Common myeloid progenitor, CD34-positive (primary cell): ENCODE measurements at regions not wholly inside any gene's neighbourhood (a gene's known extent, or its start where the extent isn't known, plus 50 kb on each side); places are given as distances from the start of the nearest gene placed in this dataset.

Experiments
- CTCF ChIA-PET: fragments of 350-600 bp; sonication (Branson Sonifier 250); formaldehyde crosslinking; loops from one replicate; lab custom pipeline; 2021; ENCODE audit warnings: antibody characterized with exemption; lab: Charles Lee
- POLR2A ChIA-PET: fragments of 350-600 bp; sonication (Branson Sonifier 250); formaldehyde crosslinking; loops from one replicate; lab custom pipeline; 2021; ENCODE audit warnings: antibody characterized with exemption; lab: Charles Lee
- DNase-seq, 3 donors: peaks; one replicate each; pipeline versions ENCODE4 v3.0.0 to v3.0.0-alpha.2; 2013
- H3K27ac ChIP-seq, 2 experiments: 1 replicate in 1 of 2; 2 replicates in 1 of 2; pipeline ENCODE4 v1.7.0; 2013; ENCODE audit warnings: inconsistent platforms in 2 of 2, low read length in 2 of 2, mild to moderate bottlenecking in 2 of 2, low read depth in 1 of 2, moderate library complexity in 1 of 2; ENCODE audit not compliant: severe bottlenecking in 2 of 2, insufficient read depth in 1 of 2, poor library complexity in 1 of 2
- H3K27me3 ChIP-seq, 5 experiments: replicated peaks in 2 of 5; 1 replicate in 3 of 5; 2 replicates in 2 of 5; pipeline versions ENCODE4 v1.6.1 to v1.7.0; 2013; ENCODE audit warnings: low read length in 4 of 5, mild to moderate bottlenecking in 2 of 5, moderate library complexity in 2 of 5, inconsistent platforms in 1 of 5; ENCODE audit not compliant: insufficient read depth in 5 of 5, control insufficient read depth in 4 of 5
- H3K36me3 ChIP-seq, 4 experiments: 1 replicate in 2 of 4; 2 replicates in 2 of 4; pipeline versions ENCODE4 v1.6.1 to v1.7.0; 2013; ENCODE audit warnings: low read length in 3 of 4, control low read depth in 1 of 4, mild to moderate bottlenecking in 1 of 4; ENCODE audit not compliant: control insufficient read depth in 4 of 4, insufficient read depth in 4 of 4
- H3K4me1 ChIP-seq, 4 experiments: 1 replicate in 3 of 4; 2 replicates in 1 of 4; pipeline versions ENCODE4 v1.6.1 to v1.7.1; 2013; ENCODE audit warnings: low read length in 3 of 4, mild to moderate bottlenecking in 3 of 4, control low read depth in 1 of 4, inconsistent platforms in 1 of 4, moderate library complexity in 1 of 4; ENCODE audit not compliant: control insufficient read depth in 4 of 4, insufficient read depth in 4 of 4; ENCODE audit errors: control extremely low read depth in 1 of 4
- H3K4me3 ChIP-seq, 7 experiments: 1 replicate in 4 of 7; 2 replicates in 3 of 7; pipeline versions ENCODE4 v1.5.1 to v1.7.0; 2013; ENCODE audit warnings: mild to moderate bottlenecking in 7 of 7, low read length in 6 of 7, moderate library complexity in 6 of 7, inconsistent platforms in 2 of 7, low read depth in 2 of 7, control low read depth in 1 of 7; ENCODE audit not compliant: insufficient read depth in 4 of 7, control insufficient read depth in 1 of 7; ENCODE audit errors: extremely low read depth in 1 of 7
- H3K9me3 ChIP-seq, 5 experiments: 1 replicate in 4 of 5; 2 replicates in 1 of 5; pipeline versions ENCODE4 v1.6.1 to v1.7.1; 2013; ENCODE audit warnings: low read length in 4 of 5, mild to moderate bottlenecking in 2 of 5, inconsistent platforms in 1 of 5, low read depth in 1 of 5, moderate library complexity in 1 of 5; ENCODE audit not compliant: control insufficient read depth in 4 of 5, insufficient read depth in 2 of 5; ENCODE audit errors: control extremely low read depth in 1 of 5
- WGBS: methylation state at CpG from one replicate; pipeline ENCODE4 v1.1.5; 2013; ENCODE audit not compliant: insufficient coverage; 5-methylcytosine and 5-hydroxymethylcytosine counted together

- H3K27ac ChIP-seq: no peak overlapping the region
- CTCF ChIA-PET: no interaction called here
- DNase-seq: no peak
- H3K27me3 ChIP-seq: no peaks in the 10 kb centered on the region
- WGBS: 93% methylated on average over 16 of the region's 18 CpGs
- H3K9me3 ChIP-seq: peaks cover 0 to 6% (median 0%) of the 10 kb centered on the region in 5 experiments
- no peak overlapping the region for H3K4me3 ChIP-seq
- H3K4me1 ChIP-seq: no peaks in the 10 kb centered on the region
- H3K36me3 ChIP-seq: no peaks in the 10 kb centered on the region
- POLR2A ChIA-PET: no interaction called here
Measured at GRCh38 chr10:128950159-128950915, 516.7 kb upstream of the MGMT start.

- H3K4me3 ChIP-seq: no peak overlapping the region
- H3K36me3 ChIP-seq: no peaks in the 10 kb centered on the region
- no peak overlapping the region for H3K27ac ChIP-seq
- CTCF ChIA-PET: no interaction called here
- H3K27me3 ChIP-seq: no peaks in the 10 kb centered on the region
- DNase-seq: no peak
- no peaks in the 10 kb centered on the region for H3K4me1 ChIP-seq
- POLR2A ChIA-PET: interaction anchor here (0.7 kb wide), 1 partner anchor 69 kb away, joined by 3 read pairs; no protein-coding TSS in a partner anchor
- H3K9me3 ChIP-seq: peaks cover 0 to 6% (median 0%) of the 10 kb centered on the region in 5 experiments
- 97% methylated on average over 3 of the region's 4 CpGs for WGBS
Measured at GRCh38 chr10:128950916-128951275, 516.1 kb upstream of the MGMT start.

GRCh38 chr10:128952856-128953255, 514.2 kb upstream of the MGMT start:
- DNase-seq: no peak
- H3K4me3 ChIP-seq: no peak overlapping the region
- H3K36me3 ChIP-seq: no peaks in the 10 kb centered on the region
- no peaks in the 10 kb centered on the region for H3K4me1 ChIP-seq
- H3K9me3 ChIP-seq: no peaks in the 10 kb centered on the region
- 95% methylated on average over 8 of the region's 8 CpGs for WGBS
- H3K27me3 ChIP-seq: peaks cover 0 to 4% (median 0%) of the 10 kb centered on the region in 5 experiments
- ChIA-PET CTCF (no interaction called here), POLR2A (no interaction called here)
- no peak overlapping the region for H3K27ac ChIP-seq

GRCh38 chr10:128956149-128956548, 510.9 kb upstream of the MGMT start:
- no peaks in the 10 kb centered on the region for H3K36me3 ChIP-seq
- ChIA-PET CTCF (no interaction called here), POLR2A (no interaction called here)
- peaks cover 0 to 5% (median 2%) of the 10 kb centered on the region in 5 experiments for H3K27me3 ChIP-seq
- no peak overlapping the region for H3K27ac ChIP-seq
- no peaks in the 10 kb centered on the region for H3K4me1 ChIP-seq
- no peaks in the 10 kb centered on the region for H3K9me3 ChIP-seq
- 100% methylated on average over 1 of the region's 1 CpG for WGBS
- no peak for DNase-seq
- no peak overlapping the region for H3K4me3 ChIP-seq

- 0% methylated on average over 1 of the region's 4 CpGs for WGBS
- Histone ChIP-seq H3K4me1 (no peaks in the 10 kb centered on the region), H3K27me3 (peaks cover 0 to 13% (median 2%) of the 10 kb centered on the region in 5 experiments), H3K27ac (no peak overlapping the region), H3K9me3 (no peaks in the 10 kb centered on the region), H3K4me3 (no peak overlapping the region), H3K36me3 (no peaks in the 10 kb centered on the region)
- CTCF ChIA-PET: no interaction called here
- DNase-seq: no peak
- POLR2A ChIA-PET: no interaction called here
Measured at GRCh38 chr10:128957221-128957620, 509.8 kb upstream of the MGMT start.

- CTCF ChIA-PET: interaction anchor here (0.6 kb wide), 1 partner anchor 357 kb away, joined by 3 read pairs; no protein-coding TSS in a partner anchor
- no peak for DNase-seq
- H3K4me1 ChIP-seq: no peaks in the 10 kb centered on the region
- H3K36me3 ChIP-seq: no peaks in the 10 kb centered on the region
- peaks cover 0 to 14% (median 2%) of the 10 kb centered on the region in 5 experiments for H3K27me3 ChIP-seq
- POLR2A ChIA-PET: no interaction called here
- H3K27ac ChIP-seq: no peak overlapping the region
- no peak overlapping the region for H3K4me3 ChIP-seq
- 96% methylated on average over 37 of the region's 39 CpGs for WGBS
- no peaks in the 10 kb centered on the region for H3K9me3 ChIP-seq
Measured at GRCh38 chr10:128958834-128959690, 508.0 kb upstream of the MGMT start.

GRCh38 chr10:128959746-128960145, 507.3 kb upstream of the MGMT start:
- Histone ChIP-seq H3K27me3 (peaks cover 0 to 15% (median 2%) of the 10 kb centered on the region in 5 experiments), H3K27ac (no peak overlapping the region), H3K9me3 (no peaks in the 10 kb centered on the region), H3K4me3 (no peak overlapping the region), H3K4me1 (no peaks in the 10 kb centered on the region), H3K36me3 (no peaks in the 10 kb centered on the region)
- DNase-seq: no peak
- 96% methylated on average over 6 of the region's 7 CpGs for WGBS
- ChIA-PET POLR2A (no interaction called here), CTCF (interaction anchor here (0.6 kb wide), 1 partner anchor 358 kb away, joined by 3 read pairs; no protein-coding TSS in a partner anchor)
